CD4-positive, alpha-beta T cell treated with Interleukin-4 for 1 hour (primary cell): ENCODE measurements at regions not wholly inside any gene's neighbourhood (a gene's known extent, or its start where the extent isn't known, plus 50 kb on each side); places are given as distances from the start of the nearest gene placed in this dataset.

ENCODE experiments used
- DNase-seq, 2 donors: peaks; one replicate each; pipeline ENCODE4 v3.0.0-alpha.2; 2020 to 2022

GRCh38 chr1:79109445-79109844, 102.9 kb upstream of the ADGRL4 start:
- no peak for DNase-seq

- DNase-seq, result no peak
Observed at GRCh38 chr1:79105500-79105899, 99.0 kb upstream of the ADGRL4 start.

- no peak for DNase-seq
Observed at GRCh38 chr1:79104617-79105016, 98.1 kb upstream of the ADGRL4 start.

- DNase-seq, result no peak
Observed at GRCh38 chr1:79100385-79100784, 93.9 kb upstream of the ADGRL4 start.

GRCh38 chr1:79090985-79091384, 84.5 kb upstream of the ADGRL4 start:
- no peak for DNase-seq

GRCh38 chr1:79089946-79090345, 83.4 kb upstream of the ADGRL4 start:
- DNase-seq, result no peak

- no peak for DNase-seq
Observed at GRCh38 chr1:79082233-79082632, 75.7 kb upstream of the ADGRL4 start.

GRCh38 chr1:79079770-79080169, 73.2 kb upstream of the ADGRL4 start:
- DNase-seq, result no peak

- DNase-seq, result no peak
Observed at GRCh38 chr1:79074975-79075374, 68.4 kb upstream of the ADGRL4 start.

GRCh38 chr1:79069828-79070227, 63.3 kb upstream of the ADGRL4 start:
- no peak for DNase-seq

- no peak for DNase-seq
Observed at GRCh38 chr1:79059341-79059740, 52.8 kb upstream of the ADGRL4 start.
